ENCODE measurements at regions not wholly inside any gene's neighbourhood (a gene's known extent, or its start where the extent isn't known, plus 50 kb on each side); places are given as distances from the start of the nearest gene placed in this dataset.

GRCh38 chr3:146770301-146770700, 165.2 kb upstream of the PLSCR5 start:
- no peak overlapping the region for H3K27ac ChIP-seq (ENCODE audit: low read depth, low read length)
- no peak for TF ChIP-seq CTCF (IDR thresholded peaks at IDR 0.05; ENCODE audit: low read depth, low read length, poor library complexity, severe bottlenecking)
- no peak for TF ChIP-seq EZH2phosphoT487 (IDR thresholded peaks at IDR 0.05; ENCODE audit: borderline replicate concordance, low read length)
- H3K4me3 ChIP-seq (ENCODE audit: low read length), result no peak overlapping the region
- no peaks in the 10 kb centered on the region for H3K9me3 ChIP-seq (ENCODE audit: control insufficient read depth, insufficient read depth, low read length)
- H3F3A ChIP-seq (ENCODE audit: control insufficient read depth, insufficient read depth), result no peaks in the 10 kb centered on the region
- no peaks in the 10 kb centered on the region for H3K27me3 ChIP-seq (ENCODE audit: control insufficient read depth, low read length)
- H4K20me1 ChIP-seq (ENCODE audit: control insufficient read depth, insufficient read depth, low read depth, low read length), result no peaks in the 10 kb centered on the region
- no peaks in the 10 kb centered on the region for H3K4me1 ChIP-seq (ENCODE audit: control insufficient read depth, low read length)
- H3K36me3 ChIP-seq (ENCODE audit: control insufficient read depth, low read length), result no peaks in the 10 kb centered on the region
- no peaks in the 10 kb centered on the region for H3K79me2 ChIP-seq (ENCODE audit: control insufficient read depth, low read length)
- no peak overlapping the region for H3K4me2 ChIP-seq (ENCODE audit: low read length)
- no peaks in the 10 kb centered on the region for H3K9me2 ChIP-seq (replicated peaks; ENCODE audit: control insufficient read depth, low read length)

DNA sequence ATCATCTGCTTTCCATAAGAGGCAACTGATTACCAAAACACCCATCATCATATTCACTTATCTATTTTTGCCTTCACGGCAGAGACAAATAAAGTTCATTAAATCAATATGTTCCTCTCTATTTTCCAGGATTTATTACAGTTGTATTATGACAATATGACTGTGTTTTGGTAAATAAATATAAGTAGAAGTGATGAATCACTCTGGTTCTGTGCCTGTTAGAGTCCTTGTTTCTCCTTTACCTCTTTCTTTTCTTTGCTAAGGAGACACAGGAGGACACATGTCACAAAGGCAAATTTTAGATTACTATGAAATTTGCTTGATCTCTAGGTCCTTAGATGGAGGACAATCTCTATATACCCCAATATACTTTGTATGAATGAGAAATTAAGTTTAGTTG, 152.6 kb upstream of the PLSCR5 start:
- Histone ChIP-seq H3K36me3 (ENCODE audit: control insufficient read depth, low read length) (no peaks in the 10 kb centered on the region), H3K4me2 (ENCODE audit: low read length) (no peak overlapping the region), H3K9me2 (replicated peaks; ENCODE audit: control insufficient read depth, low read length) (no peaks in the 10 kb centered on the region; the same call in 1 of the 2 replicates), H3K9me3 (ENCODE audit: control insufficient read depth, insufficient read depth, low read length) (no peaks in the 10 kb centered on the region), H3K79me2 (ENCODE audit: control insufficient read depth, low read length) (no peaks in the 10 kb centered on the region), H3K4me3 (ENCODE audit: low read length) (no peak overlapping the region), H3K27ac (ENCODE audit: low read depth, low read length) (no peak overlapping the region), H4K20me1 (ENCODE audit: control insufficient read depth, insufficient read depth, low read depth, low read length) (no peaks in the 10 kb centered on the region), H3K27me3 (ENCODE audit: control insufficient read depth, low read length) (no peaks in the 10 kb centered on the region), H3F3A (ENCODE audit: control insufficient read depth, insufficient read depth) (no peaks in the 10 kb centered on the region), H3K4me1 (ENCODE audit: control insufficient read depth, low read length) (no peaks in the 10 kb centered on the region)
- TF ChIP-seq EZH2phosphoT487 (IDR thresholded peaks at IDR 0.05; ENCODE audit: borderline replicate concordance, low read length) (no peak), CTCF (IDR thresholded peaks at IDR 0.05; ENCODE audit: low read depth, low read length, poor library complexity, severe bottlenecking) (no peak)

- Histone ChIP-seq H3K27ac (ENCODE audit: low read depth, low read length) (no peak overlapping the region), H3K9me3 (ENCODE audit: control insufficient read depth, insufficient read depth, low read length) (no peaks in the 10 kb centered on the region), H4K20me1 (ENCODE audit: control insufficient read depth, insufficient read depth, low read depth, low read length) (no peaks in the 10 kb centered on the region), H3K4me3 (ENCODE audit: low read length) (no peak overlapping the region), H3K9me2 (replicated peaks; ENCODE audit: control insufficient read depth, low read length) (no peaks in the 10 kb centered on the region), H3F3A (ENCODE audit: control insufficient read depth, insufficient read depth) (no peaks in the 10 kb centered on the region), H3K79me2 (ENCODE audit: control insufficient read depth, low read length) (no peaks in the 10 kb centered on the region), H3K4me1 (ENCODE audit: control insufficient read depth, low read length) (no peaks in the 10 kb centered on the region), H3K4me2 (ENCODE audit: low read length) (no peak overlapping the region), H3K27me3 (ENCODE audit: control insufficient read depth, low read length) (no peaks in the 10 kb centered on the region), H3K36me3 (ENCODE audit: control insufficient read depth, low read length) (no peaks in the 10 kb centered on the region)
- no peak for TF ChIP-seq EZH2phosphoT487 (IDR thresholded peaks at IDR 0.05; ENCODE audit: borderline replicate concordance, low read length)
- TF ChIP-seq CTCF (IDR thresholded peaks at IDR 0.05; ENCODE audit: low read depth, low read length, poor library complexity, severe bottlenecking), result no peak
Observed at GRCh38 chr3:146750196-146750595, 145.1 kb upstream of the PLSCR5 start.

DNA sequence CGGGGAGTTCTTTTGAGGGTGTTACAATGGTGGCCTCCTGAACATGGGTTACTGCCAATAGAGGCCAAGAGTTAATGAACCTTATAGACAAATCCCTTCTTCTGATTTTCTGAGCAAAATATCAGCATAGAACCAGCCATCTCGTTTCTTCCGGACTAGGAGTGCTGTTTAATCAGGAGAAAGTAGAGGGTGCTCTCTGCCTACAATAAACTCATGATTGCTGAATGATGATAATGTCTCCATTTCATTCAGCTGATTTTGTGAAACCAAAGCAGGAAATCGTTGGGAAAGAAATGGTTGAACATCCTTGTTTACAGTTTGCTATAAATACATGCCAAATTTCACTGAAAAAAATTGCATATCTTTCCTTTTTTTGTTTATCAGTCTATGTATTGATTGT, 142.8 kb upstream of the PLSCR5 start:
- H4K20me1 ChIP-seq (ENCODE audit: control insufficient read depth, insufficient read depth, low read depth, low read length), result no peaks in the 10 kb centered on the region
- no peaks in the 10 kb centered on the region for H3K9me2 ChIP-seq (replicated peaks; ENCODE audit: control insufficient read depth, low read length)
- H3K4me3 ChIP-seq (ENCODE audit: low read length), result no peak overlapping the region
- no peaks in the 10 kb centered on the region for H3K79me2 ChIP-seq (ENCODE audit: control insufficient read depth, low read length)
- no peaks in the 10 kb centered on the region for H3K9me3 ChIP-seq (ENCODE audit: control insufficient read depth, insufficient read depth, low read length)
- H3K4me2 ChIP-seq (ENCODE audit: low read length), result no peak overlapping the region
- H3K27ac ChIP-seq (ENCODE audit: low read depth, low read length), result no peak overlapping the region
- H3K36me3 ChIP-seq (ENCODE audit: control insufficient read depth, low read length), result no peaks in the 10 kb centered on the region
- TF ChIP-seq CTCF (IDR thresholded peaks at IDR 0.05; ENCODE audit: low read depth, low read length, poor library complexity, severe bottlenecking) (no peak), EZH2phosphoT487 (IDR thresholded peaks at IDR 0.05; ENCODE audit: borderline replicate concordance, low read length) (no peak)
- H3K27me3 ChIP-seq (ENCODE audit: control insufficient read depth, low read length), result no peaks in the 10 kb centered on the region
- no peaks in the 10 kb centered on the region for H3K4me1 ChIP-seq (ENCODE audit: control insufficient read depth, low read length)
- no peaks in the 10 kb centered on the region for H3F3A ChIP-seq (ENCODE audit: control insufficient read depth, insufficient read depth)

Measured in DOHH2 (cell line).